NCI-H345 (cell line): ENCODE measurements at regions not wholly inside any gene's neighbourhood (a gene's known extent, or its start where the extent isn't known, plus 50 kb on each side); places are given as distances from the start of the nearest gene placed in this dataset.
"Not testable (repeated sequence)": the region's sequence is repeated elsewhere in the genome, so short reads cannot be mapped to it uniquely, and the experiment has no call there.

Source experiments
- DNase-seq: peaks from one replicate; lab custom pipeline; 2025; lab: John Stamatoyannopoulos, UW

DNA sequence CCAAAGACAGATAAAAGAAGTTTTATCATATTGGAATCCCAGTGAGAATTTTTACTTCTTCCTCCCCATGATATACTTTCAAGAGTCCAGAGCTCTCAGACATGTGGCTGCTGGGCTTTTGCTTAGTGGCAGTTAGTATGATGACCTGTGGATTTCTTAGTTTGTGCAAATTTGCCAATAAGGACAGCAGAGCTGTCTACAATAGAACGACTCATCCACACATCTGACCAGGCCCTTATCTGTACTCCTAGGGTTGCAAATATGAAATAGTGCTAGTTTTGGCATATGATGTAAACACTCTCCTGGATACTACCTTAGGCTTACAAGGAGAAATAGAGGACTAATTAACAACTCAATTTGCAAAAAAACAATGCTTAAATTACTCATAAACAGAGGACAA is 758.4 kb upstream of the TMEFF2 start:
- no peak for DNase-seq

GRCh38 chr2:192952245-192952644 is 757.5 kb upstream of the TMEFF2 start:
- DNase-seq, result no peak

DNA sequence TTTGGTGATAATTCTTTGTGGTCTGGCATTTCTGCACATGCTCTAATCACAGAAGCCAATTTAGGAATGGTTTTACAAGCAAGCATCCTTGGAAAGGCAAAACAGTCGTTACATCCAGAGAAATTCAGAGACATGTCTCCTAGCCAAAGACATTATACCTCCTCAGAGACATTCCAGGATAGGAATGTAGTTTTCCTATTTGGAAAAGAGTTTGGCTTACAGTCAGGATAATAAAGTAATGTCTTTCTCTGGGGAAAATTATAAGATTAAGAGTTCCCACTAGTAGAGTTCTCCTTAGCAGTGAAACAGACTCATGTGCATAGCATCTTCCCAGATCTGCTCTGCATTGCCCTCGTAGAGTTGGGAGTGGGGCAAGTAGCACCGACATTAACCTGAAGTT is 753.6 kb upstream of the TMEFF2 start:
- no peak for DNase-seq

DNA sequence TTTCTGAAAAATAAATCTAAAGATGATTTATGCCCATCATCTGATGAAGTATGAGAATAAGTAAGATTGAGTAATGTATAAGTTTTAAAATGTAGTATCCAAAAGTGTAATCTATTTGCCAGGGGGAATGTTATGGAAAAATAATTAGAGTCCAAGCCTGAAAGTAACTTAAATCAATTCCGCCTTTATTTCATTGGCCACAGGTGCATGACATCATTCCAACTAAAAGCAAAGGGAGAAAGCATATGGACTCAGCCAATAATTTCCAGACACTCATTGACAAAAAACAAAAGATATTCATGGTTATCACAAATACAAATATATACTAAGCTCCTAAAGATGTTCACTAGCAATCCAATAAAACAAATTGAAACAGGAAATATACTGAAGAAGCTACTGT is 752.6 kb upstream of the TMEFF2 start:
- no peak for DNase-seq

DNA sequence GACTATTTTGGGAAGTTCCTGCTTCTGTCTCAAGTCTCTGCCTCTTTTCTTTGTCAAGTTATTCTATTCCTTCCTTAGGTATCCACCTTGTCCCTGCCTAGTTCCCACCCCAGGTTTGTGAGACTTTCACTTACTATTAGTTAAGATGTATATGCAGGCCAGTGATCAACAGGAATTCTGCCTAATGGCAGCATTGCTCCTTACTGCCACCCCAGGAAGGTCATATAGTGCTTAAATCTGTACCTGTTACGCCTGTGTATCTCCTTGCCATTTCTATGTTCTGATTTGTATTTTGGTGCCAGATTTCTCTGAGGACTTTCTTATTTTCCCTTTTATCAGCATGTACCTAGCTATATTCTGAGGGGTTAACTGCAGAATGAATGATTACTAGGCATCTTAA is 746.0 kb upstream of the TMEFF2 start:
- no peak for DNase-seq

GRCh38 chr2:192932376-192932775 is 737.6 kb upstream of the TMEFF2 start:
- DNase-seq, result no peak

- not testable (repeated sequence) for DNase-seq
Measured at GRCh38 chr2:192921631-192922030, 726.9 kb upstream of the TMEFF2 start.

DNA sequence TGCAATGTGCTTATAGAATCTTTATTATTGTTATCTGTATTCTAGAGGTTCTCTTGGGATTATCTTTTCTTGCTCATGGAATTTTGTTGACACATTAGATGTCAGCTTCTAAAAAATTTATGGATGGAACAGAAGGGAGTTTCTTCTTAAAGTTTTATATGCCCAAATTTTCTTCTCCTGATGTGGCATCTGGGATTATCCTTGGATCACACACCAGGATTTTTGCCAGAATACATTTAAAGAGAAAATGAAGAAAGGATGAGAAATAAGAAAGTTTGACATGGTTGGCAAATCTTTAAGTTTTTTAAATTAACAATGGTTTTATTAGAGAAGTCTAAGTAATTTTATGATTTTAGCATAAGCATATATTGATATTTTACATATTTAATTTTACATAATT is 706.7 kb upstream of the TMEFF2 start:
- DNase-seq, result no peak

GRCh38 chr2:192899466-192899865 is 704.7 kb upstream of the TMEFF2 start:
- DNase-seq, result no peak

GRCh38 chr2:192893976-192894375 is 699.2 kb upstream of the TMEFF2 start:
- DNase-seq, result not testable (repeated sequence)

DNA sequence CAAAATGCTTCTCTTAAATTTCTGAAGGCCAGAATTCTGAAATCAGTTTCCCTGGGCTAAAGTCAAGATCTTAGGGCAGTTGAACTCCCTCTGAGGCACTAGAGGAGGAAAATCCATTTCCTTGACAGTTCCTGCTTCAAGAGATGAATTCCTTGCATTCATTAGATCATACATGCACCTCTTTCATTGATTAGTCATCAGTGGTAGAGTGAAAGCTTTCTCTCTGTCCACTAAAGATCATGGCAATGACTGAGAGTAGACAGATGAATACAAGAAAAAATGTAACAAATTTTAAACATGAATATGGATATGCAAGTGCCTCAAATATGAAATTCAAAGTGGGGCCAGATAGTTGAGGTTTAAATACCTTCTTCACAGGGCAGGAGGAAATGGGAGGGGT is 693.4 kb upstream of the TMEFF2 start:
- DNase-seq, result no peak

- DNase-seq, result no peak
Measured at GRCh38 chr2:192887337-192887736, 692.6 kb upstream of the TMEFF2 start.

DNA sequence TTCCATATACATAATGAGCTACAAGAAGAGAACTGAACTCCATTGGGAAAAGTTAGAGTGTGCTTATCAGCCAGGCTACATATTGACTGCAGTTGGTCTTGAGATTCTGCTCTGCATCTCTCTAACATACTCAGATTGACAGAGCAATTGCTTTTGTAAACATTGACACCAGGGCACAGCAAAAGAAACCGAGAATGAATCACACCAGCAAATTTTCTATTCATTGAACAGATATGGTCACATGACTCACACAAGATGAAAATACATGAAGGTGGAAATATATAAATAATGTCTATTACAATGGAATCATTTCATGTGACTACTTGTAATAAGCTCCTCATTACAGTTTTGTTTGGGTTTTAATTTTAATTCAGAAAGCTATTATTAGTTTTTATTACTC is 691.9 kb upstream of the TMEFF2 start:
- DNase-seq, result no peak

DNA sequence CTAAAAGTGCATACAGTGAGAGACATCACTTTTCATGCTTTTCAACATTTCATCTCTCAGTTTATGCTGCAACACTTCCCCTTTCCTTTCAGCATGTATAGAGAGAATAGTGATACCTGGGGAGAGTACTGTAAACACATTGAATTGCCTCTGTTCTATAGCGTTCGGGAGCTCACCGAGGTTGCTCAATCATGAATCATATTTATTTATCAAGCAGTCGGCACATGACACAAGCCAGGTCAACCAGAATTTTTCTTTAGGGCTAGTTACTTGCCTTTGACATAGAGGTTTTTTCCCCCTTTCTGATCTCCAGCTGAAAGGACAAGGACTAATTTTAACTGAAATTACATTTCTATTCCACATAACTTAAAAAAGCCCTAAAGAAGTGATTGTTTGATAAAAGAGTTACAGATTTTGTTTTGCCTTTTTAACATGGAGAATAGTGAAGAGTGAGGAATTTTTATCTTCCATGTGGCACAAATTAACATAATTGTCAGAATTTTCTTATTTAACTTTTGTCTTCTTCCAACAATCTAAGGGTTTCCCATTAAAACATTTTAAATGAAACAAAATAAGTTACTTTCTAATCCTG is 690.9 kb upstream of the TMEFF2 start:
- peak; percentile 73 for DNase-seq

DNA sequence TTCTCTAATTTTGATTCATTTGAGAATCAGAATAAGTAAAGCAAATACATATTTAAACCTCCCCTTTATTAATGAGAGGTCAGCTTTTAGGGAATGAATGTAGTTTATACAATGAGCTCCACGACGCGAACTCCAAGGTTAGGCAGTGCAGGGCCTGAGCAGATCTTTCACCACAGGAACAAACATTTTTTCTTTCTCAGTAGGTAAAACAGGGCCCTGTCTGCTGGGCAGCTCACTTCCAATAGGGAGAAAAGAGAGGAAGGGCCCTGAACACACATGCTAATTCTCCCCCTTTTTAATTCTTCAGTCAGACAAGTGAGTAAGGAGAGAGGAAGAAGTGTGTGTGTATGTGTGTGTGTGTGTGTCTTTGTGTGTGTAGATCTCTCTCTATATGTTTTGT is 682.4 kb upstream of the TMEFF2 start:
- DNase-seq, result no peak

GRCh38 chr2:192876698-192877097 is 682.0 kb upstream of the TMEFF2 start:
- no peak for DNase-seq

- DNase-seq, result no peak
Measured at GRCh38 chr2:192854706-192855105, 660.0 kb upstream of the TMEFF2 start.

GRCh38 chr2:192854031-192854430 is 659.3 kb upstream of the TMEFF2 start:
- no peak for DNase-seq

DNA sequence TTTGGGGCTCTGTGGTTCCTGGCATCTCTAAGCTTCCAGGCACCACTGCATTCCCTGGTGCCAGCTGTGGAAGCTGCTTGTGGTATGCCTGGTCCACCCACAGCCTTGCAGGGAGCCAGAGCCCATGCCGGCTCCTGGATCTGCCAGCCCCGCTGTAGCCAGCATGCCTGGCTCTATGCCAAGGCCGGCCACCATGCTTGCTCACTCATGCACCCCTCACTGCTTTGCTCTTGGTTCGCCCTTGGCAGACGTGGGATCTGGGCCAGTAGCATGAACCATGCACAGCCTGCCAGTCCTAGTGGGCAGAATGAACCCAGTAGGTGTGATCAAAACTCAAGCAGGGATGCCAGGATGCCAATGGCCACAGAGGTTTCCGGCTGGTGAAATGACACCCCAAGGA is 634.2 kb upstream of the TMEFF2 start:
- no peak for DNase-seq

GRCh38 chr2:192828175-192828574 is 633.4 kb upstream of the TMEFF2 start:
- no peak for DNase-seq

GRCh38 chr2:192827735-192828134 is 633.0 kb upstream of the TMEFF2 start:
- no peak for DNase-seq

DNA sequence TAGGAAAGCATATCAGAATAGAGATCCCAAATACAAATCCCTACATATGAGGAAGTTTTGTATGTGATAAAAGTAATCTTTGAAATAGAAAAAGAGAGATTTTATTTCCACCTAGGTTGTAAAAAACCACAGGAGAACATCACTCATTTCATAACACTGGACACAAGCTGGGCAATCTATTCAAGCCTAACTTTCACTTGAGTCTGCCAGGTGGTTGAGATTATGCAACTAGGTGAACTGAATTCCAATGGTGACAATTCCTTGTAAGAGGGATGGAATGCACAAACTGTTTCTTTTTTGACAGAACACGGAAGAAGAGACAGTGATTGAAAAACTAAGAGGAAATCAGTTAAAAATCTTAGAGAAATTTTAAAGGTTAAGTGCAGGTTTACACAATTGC is 619.6 kb upstream of the TMEFF2 start:
- no peak for DNase-seq

GRCh38 chr2:192813341-192813740 is 618.6 kb upstream of the TMEFF2 start:
- DNase-seq, result no peak

- DNase-seq, result no peak
Measured at GRCh38 chr2:192809173-192809572, 614.4 kb upstream of the TMEFF2 start.

GRCh38 chr2:192783643-192784042 is 588.9 kb upstream of the TMEFF2 start:
- DNase-seq, result no peak
